GM19025 (cell line): ENCODE measurements at regions not wholly inside any gene's neighbourhood (a gene's known extent, or its start where the extent isn't known, plus 50 kb on each side); places are given as distances from the start of the nearest gene placed in this dataset.

Source experiments
- ATAC-seq: cut with Tn5 transposase; IDR thresholded peaks from one replicate; pipeline ENCODE4 v1.9.1; 2021; ENCODE audit warnings: mild to moderate bottlenecking, low read depth, moderate library complexity; ENCODE audit not compliant: unreplicated experiment

DNA sequence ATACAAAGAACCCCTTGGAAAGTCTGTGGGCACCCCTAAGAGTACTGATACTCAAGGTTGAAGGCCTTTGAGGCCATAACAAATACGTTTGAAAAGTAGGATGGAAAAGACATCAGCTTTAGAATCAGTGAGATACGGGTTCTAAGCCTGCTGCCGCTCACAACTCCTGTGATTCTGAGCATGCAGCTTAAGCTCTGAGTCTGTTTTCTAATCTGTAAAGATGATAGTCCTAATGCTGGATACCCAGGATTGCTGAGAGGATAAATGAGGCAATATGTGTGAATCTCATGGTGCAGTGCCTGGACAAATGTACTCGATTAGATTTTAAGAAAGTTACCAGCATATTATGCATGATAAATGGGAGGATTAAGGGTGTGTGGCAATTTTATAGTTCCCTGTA lies 321.0 kb upstream of the HSF2 start:
- no peak for ATAC-seq

DNA sequence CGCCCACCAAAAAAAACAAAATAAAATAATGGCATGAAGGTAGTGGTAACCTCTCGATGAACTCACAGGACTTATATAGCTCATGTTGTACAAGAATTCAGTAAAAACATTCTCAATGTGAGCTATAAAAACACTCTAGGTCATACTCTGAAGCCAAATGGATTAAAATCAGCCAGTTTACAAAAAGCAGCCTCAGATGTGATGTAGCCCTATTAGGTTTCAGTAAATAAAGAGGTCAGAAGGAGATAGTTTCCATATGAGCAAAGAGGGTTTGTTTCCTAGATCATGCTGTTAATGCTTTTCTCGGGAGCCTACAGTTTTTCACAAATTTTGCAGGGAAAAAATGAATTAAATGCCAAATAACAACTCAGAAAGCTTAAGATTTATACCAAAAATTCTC lies 319.5 kb upstream of the HSF2 start:
- no peak for ATAC-seq

DNA sequence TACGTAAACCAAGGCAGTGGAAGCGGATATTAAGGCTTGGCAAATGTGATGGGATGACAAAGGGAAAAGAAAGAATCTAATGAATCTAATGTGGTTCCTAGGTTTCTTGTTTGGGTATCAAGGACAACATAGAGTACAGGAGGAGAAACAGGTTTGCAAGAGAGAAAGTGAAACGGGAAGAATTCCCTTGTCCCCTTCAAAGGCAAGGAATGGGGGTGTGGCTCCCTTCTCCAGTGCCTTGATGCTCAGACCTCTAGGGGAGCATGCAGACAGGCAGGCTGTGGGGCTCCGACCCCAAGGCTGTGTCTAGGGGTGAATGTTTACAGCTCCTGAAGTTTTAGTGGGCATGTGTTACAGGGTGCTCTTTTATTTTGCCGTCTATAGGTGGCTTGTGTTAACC lies 317.5 kb upstream of the HSF2 start:
- ATAC-seq, result no peak

DNA sequence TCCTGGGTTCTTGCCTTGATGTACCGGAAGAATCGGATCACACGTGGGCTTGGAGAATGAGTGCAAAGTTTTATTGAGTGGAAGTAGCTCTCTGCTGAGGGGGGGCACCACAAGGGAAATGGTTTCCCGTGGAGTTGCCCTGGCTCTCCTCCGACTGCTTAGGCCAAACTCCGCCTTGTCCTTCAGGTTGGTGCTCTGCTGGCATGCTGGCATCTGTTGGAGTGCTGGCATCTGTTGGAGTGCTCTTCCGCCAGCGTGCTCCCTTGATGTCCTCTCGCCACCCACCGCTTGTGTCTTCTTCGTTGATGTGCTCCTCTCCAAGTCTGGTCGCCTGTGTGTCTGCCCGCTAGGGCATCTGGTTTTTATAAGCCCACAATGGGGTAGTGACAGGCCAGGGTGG lies 317.1 kb upstream of the HSF2 start:
- ATAC-seq, result no peak

DNA sequence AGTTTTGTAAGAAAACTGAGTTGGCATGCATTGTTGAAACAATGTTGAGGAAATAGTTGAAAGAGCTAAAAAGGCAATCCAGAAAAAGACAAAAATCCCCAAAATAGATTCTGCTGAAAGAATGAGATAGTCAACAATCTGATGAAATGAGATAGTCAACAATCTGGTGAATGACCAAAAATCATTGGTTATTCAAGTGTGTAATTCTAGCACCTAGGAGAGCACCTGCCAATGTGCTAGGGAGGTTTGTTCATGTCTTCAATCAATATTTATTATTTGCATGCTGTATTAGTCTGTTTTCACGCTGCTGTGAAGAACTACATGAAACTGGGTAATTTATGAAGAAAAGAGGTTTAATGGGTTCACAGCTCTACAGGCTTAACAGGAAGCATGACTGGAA lies 307.1 kb upstream of the HSF2 start:
- no peak for ATAC-seq

DNA sequence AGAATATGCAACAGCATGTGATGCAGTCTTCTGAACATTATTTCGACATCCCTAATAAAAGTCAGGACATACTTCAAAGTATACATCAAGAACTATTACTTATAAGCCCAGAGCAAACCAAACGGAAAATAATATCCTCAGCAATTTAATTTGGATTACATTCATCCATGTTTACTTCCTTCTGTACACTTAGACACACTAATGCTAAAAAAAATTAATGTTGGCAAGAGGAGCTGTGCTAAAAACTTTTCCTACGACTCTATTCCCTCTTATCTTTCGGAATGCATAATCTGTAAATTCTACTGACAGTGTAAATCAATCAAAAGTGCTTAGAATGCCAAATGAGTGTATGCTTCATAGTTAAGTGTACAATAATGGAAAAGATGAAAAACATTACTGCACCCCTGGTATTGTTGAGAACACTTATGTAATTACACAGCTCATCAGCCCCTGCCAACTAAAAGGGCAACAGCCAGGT lies 301.2 kb upstream of the HSF2 start:
- ATAC-seq, result no peak

DNA sequence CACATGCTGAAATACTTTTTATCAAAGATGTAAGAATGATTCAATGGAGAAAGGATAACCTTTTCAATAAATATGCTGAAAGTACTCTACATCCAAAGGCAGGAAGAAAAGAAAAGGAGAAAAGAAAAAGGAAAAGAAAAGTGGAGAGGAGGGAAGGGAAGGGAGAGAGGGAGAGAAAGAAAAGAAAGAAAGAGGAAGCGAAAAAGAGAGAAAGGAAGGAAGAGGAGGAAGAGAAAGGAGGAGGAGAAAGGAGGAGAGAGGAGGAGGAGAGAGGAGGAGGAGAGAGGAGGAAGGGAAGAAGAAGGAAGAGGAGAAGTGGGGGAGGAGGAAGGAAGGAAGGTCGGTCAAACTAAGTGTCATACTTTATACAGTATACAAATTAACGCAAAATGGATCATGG lies 297.4 kb upstream of the HSF2 start:
- ATAC-seq, result no peak

DNA sequence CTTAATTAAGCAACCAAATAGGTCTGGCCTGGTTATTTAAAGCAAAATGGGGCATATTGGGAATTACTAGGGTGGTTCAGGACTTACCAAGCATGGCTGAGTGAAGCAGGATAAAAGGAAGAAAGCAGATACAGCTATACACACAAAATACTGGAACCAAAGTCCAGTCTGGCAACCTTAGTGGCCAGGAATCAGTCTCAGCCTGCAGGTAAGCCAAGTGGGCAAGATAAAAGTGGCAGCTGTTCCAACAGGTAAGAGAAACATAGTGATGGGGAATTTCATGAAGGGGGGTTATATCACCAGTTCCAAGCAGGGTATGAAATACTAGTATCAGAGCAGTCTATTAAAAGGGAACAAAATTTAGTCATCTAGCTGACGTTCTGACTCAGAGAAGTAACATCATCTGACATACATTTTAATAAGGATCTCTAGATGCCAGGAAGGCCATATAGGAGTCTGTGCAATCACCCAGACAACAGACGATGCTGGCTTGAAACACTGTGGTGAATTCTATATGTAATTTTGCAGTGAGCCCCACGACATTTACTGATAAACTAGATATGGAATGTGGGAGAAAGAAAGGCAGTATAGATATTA lies 292.1 kb upstream of the HSF2 start:
- no peak for ATAC-seq

DNA sequence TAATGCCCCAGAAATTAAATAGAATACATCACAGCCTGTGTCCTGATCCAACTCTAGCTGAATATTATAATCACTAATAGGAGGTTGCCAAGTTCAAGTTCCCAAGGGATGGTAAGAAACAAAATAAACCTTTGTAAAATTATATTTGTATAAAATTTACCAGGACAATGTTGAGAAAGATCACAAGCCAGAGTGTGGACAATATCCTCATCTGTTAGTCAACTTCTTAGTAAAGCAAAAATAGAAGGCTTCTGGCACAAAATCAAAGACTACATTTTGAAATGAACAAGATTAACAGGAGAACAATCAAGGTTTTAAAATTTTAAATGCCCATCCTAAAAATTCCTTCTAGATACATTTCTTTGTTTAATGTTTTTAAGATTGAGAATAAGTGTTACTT lies 290.4 kb upstream of the HSF2 start:
- no peak for ATAC-seq

DNA sequence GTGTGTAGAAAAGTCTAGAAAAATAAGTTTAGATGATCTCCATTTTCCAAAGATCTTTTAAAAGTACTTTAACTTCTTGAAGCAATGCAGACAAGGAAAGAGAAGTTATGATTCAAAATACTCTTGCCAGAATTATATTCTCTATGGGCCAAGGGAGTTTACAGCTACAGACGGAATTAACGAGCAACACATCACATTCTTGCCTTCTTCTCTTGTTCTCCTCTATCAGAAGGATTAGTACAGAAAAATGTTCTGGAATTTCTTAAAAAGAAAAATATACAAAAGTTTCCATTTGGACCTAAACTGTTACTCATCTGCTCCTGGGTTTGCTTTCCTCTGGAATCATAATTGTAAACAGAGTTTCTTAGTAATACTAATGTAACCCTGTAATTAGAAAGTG lies 284.7 kb upstream of the HSF2 start:
- ATAC-seq, result no peak

DNA sequence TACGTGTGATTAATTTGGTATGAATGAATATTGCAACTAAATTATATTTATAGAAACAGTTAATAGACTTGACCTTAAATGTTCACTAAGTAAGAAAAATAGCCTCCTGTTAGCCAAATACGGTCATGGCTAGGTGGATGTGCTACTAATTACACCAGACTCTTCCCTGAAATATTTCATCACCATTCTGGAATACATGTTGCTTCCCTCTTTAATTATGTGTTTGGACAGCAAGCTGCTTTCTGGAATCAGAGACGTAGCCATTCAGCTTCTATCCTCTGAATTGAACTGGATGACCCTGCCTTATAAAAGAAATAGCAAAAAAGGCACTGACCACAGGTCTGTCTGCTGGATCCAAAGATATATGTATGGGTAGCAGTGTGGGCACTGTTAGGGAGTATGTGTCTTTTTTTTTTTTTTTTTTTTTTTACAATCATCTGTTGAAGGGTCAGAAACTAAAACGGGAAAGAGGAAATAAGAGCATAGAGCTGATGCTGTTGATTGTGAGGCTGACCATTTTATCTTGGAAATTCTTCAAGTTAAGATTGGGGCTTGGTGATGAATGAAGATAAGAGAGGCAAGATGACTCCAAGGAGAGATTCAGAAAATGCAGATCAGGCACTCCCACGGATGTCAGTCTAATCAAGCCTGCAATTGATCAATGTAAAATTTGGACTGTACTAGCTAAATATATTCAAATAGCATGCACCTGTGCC lies 283.2 kb upstream of the HSF2 start:
- ATAC-seq, result no peak

DNA sequence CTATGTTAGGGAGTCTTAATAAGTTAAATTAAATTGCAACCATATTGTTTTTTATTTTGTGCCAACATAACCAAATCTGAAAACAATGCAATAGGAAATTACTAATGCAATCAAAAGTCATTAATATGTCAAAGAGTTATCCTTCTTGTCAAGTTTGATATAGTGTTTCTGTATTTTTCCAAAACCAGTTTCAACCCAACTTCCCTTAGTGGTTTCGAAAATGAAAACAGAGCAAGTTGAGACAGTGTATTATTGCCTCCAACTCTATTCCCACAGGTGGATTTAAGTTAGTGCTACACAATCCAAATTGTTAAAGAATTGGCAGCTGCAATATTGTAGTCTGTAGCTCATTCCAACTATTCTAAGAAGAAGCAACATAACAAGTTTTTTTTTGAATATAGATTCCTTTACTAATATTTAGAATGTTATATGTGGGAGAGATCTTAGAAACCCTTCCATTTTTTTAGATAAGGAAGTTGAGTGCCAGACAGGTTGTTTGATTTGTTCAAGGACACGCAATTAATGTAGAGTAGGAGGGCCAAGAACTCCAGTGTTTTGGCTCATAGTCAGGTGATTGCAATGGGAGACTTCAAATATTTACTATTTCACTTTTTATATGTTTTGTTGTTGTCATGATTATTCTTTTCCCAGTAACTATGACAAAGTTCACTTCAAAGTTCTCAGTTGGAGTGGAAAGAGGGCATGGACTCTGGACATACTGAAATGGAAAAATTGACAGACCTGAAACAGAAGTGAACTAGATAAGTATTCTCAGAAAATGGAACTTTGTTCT lies 282.4 kb upstream of the HSF2 start:
- ATAC-seq, result no peak

DNA sequence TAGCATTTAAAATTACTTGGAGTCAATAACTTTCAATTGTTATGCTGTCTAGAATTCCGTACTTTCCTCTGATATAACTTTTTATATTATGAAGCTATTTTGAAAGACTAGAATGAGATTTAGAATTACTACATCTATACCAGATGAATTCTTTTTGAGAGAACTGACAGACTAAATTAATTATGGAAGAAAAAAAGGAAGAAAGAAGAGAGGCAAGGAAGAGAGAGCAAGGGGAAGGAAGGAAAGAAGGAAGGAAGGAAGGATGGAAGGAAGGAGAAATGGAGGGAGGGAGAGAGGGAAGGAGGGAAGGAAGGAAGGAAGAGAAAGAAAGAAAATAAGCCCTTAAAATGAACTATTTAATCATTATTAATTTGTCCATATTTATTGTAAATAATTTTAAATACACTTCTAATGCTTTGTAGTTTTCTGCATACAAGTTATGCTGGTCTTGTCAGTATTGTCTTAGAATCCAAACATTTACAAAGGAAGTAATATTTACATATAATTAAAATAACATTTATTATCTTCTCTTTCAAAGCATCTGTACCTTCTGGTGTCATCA lies 280.4 kb upstream of the HSF2 start:
- no peak for ATAC-seq

DNA sequence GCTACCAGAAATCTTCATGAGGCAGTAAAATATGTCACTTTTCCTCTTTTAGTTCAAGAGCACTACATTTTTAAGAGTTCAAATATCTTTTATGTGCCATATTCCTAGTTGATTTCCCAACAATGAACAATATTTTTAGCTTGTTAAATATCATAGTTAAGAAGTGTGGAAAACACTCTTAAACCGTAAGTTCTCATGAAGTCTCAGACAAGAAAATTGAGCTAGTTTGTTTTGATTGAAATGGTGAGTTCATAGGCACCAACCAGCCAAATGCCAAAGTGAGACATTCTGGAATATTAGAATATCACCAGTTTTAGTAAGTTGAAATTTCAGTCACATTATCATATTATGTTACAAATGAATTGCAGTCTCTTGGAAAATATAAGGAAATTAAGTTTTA lies 277.2 kb upstream of the HSF2 start:
- ATAC-seq, result no peak

DNA sequence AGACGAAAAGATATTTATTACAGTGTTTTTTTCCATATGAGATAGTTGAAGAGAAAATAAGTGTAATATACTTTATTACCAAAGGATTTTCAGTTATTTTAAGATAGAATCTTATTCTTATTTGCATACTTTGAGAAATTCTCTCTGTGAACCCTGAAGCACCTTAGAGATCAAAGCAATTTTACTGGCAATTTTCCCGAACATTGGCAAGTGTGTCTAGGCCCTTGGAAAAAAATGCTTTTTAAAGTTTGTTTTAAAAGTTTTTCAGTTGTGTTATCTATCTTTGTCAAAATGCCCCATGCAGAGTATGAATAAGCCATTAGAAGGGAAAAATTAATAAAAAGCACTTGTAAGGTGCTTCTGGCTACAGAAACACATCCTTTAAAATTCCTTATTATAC lies 276.8 kb upstream of the HSF2 start:
- no peak for ATAC-seq

DNA sequence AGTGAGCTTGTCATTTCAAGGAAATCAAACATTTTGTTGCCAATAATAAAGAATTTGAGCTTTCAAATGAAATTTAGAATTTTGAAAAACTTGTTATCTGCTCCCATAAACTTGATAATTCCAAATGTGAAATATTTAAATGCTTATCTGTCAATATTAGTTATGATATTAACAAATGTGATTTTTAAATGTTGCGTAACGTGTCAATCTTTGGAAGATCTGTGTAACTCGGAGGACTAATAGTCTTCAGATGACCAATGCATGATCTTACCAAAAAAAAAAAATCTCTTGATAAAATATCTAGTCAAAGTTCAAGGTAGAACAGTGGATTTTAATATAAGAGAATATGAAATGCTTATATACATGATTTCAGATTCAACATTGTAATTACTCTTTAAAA lies 274.5 kb upstream of the HSF2 start:
- ATAC-seq, result no peak

DNA sequence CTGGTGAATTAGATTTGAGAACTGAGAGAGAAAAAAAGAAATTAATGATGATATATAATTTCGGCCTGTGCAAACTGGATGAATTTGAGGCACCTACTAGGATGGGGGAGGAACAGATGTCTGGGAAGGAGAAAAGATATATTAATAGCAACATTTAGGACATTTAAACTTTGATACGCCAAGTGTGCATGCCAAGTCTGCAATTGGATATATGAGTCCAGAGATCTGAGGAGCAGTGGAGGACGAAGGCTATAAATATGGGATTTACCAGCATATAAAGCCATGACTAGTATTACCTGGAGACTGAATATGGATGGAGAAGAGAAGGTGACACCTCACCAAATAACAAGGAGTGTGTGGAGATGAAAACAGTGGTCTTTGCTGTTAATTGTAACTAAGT lies 272.6 kb upstream of the HSF2 start:
- ATAC-seq, result no peak

DNA sequence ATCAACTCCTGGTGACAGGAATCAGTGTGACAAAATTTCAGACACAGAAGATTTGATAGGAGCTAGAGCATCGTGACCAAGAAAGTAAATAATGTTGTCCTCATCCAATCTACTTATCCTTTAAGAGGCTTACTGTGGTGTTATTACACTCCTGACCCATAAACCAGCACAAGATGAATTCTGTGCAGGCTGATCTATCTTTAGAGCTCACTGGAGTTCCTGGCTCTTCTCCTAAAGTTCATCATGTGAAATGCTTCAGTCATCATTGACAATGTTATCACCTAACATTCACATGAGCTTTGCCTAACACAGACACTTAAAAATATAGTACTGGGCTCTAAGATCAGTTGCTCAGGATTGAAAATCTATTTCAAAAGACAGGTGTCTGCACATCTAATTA lies 271.0 kb upstream of the HSF2 start:
- ATAC-seq, result no peak

DNA sequence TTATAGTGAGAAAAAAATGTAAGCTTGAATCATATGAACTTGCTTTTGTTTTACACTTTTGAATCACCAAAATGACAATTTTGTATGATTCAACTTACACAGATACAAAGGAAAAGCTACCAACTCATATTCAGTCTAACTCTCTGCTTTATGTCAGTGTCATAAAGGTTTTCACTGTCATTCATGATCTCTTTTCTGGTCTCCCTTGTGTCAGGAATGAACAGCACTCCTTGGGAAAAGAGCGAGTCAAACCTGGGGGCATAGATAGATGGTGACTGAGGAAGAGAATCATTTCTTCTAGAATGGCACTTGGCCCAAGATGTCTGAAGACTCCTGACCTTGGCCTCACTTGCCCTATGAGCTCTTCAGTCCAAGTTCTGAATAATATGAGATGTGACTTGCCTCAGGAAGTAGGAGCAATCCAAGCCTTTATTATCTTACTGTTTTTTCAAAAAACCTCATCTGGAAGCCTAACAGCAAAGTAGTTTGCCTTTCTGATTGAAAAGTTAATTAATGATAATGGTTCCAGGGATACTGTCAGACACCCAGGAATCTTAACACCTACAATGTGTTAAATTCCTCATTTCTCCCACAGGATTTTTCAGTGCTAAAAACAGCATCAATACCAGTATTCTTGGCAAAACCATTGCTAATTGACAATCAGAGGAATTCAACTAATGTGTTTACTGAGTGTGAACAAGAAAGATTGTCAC lies 270.0 kb upstream of the HSF2 start:
- no peak for ATAC-seq

DNA sequence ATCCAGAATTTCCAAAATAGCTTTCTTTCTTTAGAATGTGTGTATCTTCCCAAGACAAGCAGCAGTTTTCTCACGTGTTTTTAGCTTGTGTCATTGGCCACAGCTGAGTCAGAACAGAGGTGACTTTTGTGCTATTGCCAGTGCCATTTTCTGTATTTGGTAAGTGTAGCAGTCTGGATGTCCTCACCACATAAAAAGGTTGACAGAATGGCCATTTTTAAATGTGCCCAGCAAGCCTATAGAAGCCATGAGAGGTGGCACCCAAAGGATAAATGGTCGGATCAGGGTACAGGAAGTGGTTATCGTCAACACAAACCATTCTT lies 269.5 kb upstream of the HSF2 start:
- ATAC-seq, result no peak

DNA sequence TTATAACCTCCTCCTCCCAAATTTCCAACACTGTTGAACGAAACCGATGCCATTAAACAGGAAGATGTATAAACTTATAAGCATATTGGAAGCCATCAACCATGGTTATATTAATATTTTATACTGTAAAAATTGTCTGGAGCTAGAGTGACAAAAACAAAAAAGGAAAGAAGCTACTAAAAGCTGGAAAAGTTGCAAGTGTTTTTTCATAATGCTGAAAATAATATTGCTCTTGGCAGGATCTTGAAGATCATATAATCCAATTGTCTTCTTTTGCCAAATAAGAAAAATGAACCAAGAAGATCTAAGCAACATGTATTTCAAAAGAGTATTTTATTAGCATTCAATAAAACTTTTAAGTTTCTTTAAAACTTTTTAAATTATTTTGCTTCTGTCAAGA lies 268.9 kb upstream of the HSF2 start:
- no peak for ATAC-seq
